SH-SY5Y (cell line): ENCODE measurements at regions not wholly inside any gene's neighbourhood (a gene's known extent, or its start where the extent isn't known, plus 50 kb on each side); places are given as distances from the start of the nearest gene placed in this dataset.

ENCODE experiments used
- GATA2 ChIP-seq: IDR thresholded peaks from 2 replicates; pipeline ENCODE4 v1.6.1; 2011; ENCODE audit warnings: mild to moderate bottlenecking, low read depth, low read length
- GATA3 ChIP-seq: IDR thresholded peaks from 2 replicates; pipeline ENCODE4 v1.6.1; 2011; ENCODE audit warnings: low read depth, mild to moderate bottlenecking, low read length, moderate library complexity

- no peak for TF ChIP-seq GATA3
- no peak for TF ChIP-seq GATA2
Observed at GRCh38 chr20:40291493-40292135, 397.4 kb downstream of the MAFB start.
